Ishikawa (cell line): ENCODE measurements at regions not wholly inside any gene's neighbourhood (a gene's known extent, or its start where the extent isn't known, plus 50 kb on each side); places are given as distances from the start of the nearest gene placed in this dataset.

Experiments used
- CEBPB ChIP-seq: IDR thresholded peaks from 2 replicates; pipeline ENCODE4 v1.6.1; 2012
- CREB1 ChIP-seq: IDR thresholded peaks from 2 replicates; pipeline ENCODE4 v1.6.1; 2012; ENCODE audit warnings: low read depth
- EGR1 ChIP-seq: IDR thresholded peaks from 2 replicates; pipeline ENCODE4 v1.6.1; 2012
- EP300 ChIP-seq: IDR thresholded peaks from 2 replicates; pipeline ENCODE4 v1.6.1; 2012; ENCODE audit warnings: borderline replicate concordance
- FOXM1 ChIP-seq: IDR thresholded peaks from 2 replicates; pipeline ENCODE4 v1.6.1; 2012; ENCODE audit warnings: low read depth, borderline replicate concordance
- MAX ChIP-seq: IDR thresholded peaks from 2 replicates; pipeline ENCODE4 v1.6.1; 2012
- NFIC ChIP-seq: IDR thresholded peaks from 2 replicates; pipeline ENCODE4 v1.6.1; 2012
- RAD21 ChIP-seq: IDR thresholded peaks from 2 replicates; pipeline ENCODE4 v1.6.1; 2012; ENCODE audit warnings: low read depth
- REST ChIP-seq: IDR thresholded peaks from 2 replicates; pipeline ENCODE4 v1.6.1; 2012; ENCODE audit warnings: low read depth, mild to moderate bottlenecking
- TAF1 ChIP-seq: IDR thresholded peaks from 2 replicates; pipeline ENCODE4 v1.6.1; 2012; ENCODE audit warnings: low read depth, mild to moderate bottlenecking
- TCF12 ChIP-seq: IDR thresholded peaks from 2 replicates; pipeline ENCODE4 v1.6.1; 2012; ENCODE audit warnings: low read depth
- TEAD4 ChIP-seq: IDR thresholded peaks from 2 replicates; pipeline ENCODE4 v1.6.1; 2012
- ZBTB7A ChIP-seq: IDR thresholded peaks from 2 replicates; pipeline ENCODE4 v1.6.1; 2012; ENCODE audit warnings: low read depth

GRCh38 chr11:114820621-114821020 lies 142.3 kb downstream of the NXPE2 start:
- no peak for TF ChIP-seq MAX
- TF ChIP-seq CEBPB: no peak
- TF ChIP-seq TAF1: no peak
- no peak for TF ChIP-seq RAD21
- no peak for TF ChIP-seq CREB1
- no peak for TF ChIP-seq REST
- TF ChIP-seq TEAD4: no peak
- no peak for TF ChIP-seq TCF12
- TF ChIP-seq NFIC: no peak
- TF ChIP-seq EP300: no peak
- no peak for TF ChIP-seq EGR1
- TF ChIP-seq FOXM1: no peak
- TF ChIP-seq ZBTB7A: no peak
